ENCODE measurements at regions not wholly inside any gene's neighbourhood (a gene's known extent, or its start where the extent isn't known, plus 50 kb on each side); places are given as distances from the start of the nearest gene placed in this dataset.
"Not testable (repeated sequence)": the region's sequence is repeated elsewhere in the genome, so short reads cannot be mapped to it uniquely, and the experiment has no call there.

GRCh38 chr22:33142282-33143055 is 84.3 kb upstream of the SYN3 start:
- DNase-seq = no peak
- no peak overlapping the region for H3K27ac Mint-ChIP-seq
- intact Hi-C loops (cut with micrococcal nuclease) = no loop called here
- no peaks in the 10 kb centered on the region for H3K36me3 Mint-ChIP-seq (ENCODE audit: low read depth)
- CTCF ChIA-PET = no interaction called here
- no peak for ATAC-seq
- no peaks in the 10 kb centered on the region for H3K4me1 Mint-ChIP-seq (ENCODE audit: low read depth)
- POLR2A ChIA-PET = no interaction called here
- peaks cover 3% of the 10 kb centered on the region for H3K27me3 Mint-ChIP-seq
- no peak overlapping the region for H3K4me3 Mint-ChIP-seq
- no peak for TF ChIP-seq CTCF (IDR thresholded peaks at IDR 0.05)
- H3K9me3 Mint-ChIP-seq = peaks cover 2% of the 10 kb centered on the region

- ATAC-seq = no peak
Observed at GRCh38 chr22:33139937-33140336, 81.8 kb upstream of the SYN3 start.

GRCh38 chr22:33138333-33138732 is 80.2 kb upstream of the SYN3 start:
- CTCF ChIA-PET; ATAC-seq; DNase-seq; H3K9me3 Mint-ChIP-seq; POLR2A ChIA-PET; H3K4me1 Mint-ChIP-seq (ENCODE audit: low read depth); H3K27me3 Mint-ChIP-seq; intact Hi-C loops (cut with micrococcal nuclease); H3K36me3 Mint-ChIP-seq (ENCODE audit: low read depth); H3K4me3 Mint-ChIP-seq; H3K27ac Mint-ChIP-seq: not testable (repeated sequence)

More at GRCh38 chr22:33139937-33140336, 81.8 kb upstream of the SYN3 start:
- CTCF ChIA-PET = no interaction called here
- Mint-ChIP-seq H3K9me3 (peaks cover 9% of the 10 kb centered on the region), H3K27me3 (peaks cover 3% of the 10 kb centered on the region), H3K4me1 (ENCODE audit: low read depth) (no peaks in the 10 kb centered on the region), H3K27ac (no peak overlapping the region), H3K4me3 (no peak overlapping the region), H3K36me3 (ENCODE audit: low read depth) (no peaks in the 10 kb centered on the region)
- no peak for DNase-seq
- intact Hi-C loops (cut with micrococcal nuclease) = no loop called here
- POLR2A ChIA-PET = no interaction called here
- no peak for TF ChIP-seq CTCF (IDR thresholded peaks at IDR 0.05)

- no peak for DNase-seq
- H3K27me3 Mint-ChIP-seq = peaks cover 8% of the 10 kb centered on the region
- no peaks in the 10 kb centered on the region for H3K4me1 Mint-ChIP-seq (ENCODE audit: low read depth)
- intact Hi-C loops (cut with micrococcal nuclease) = no loop called here
- CTCF ChIA-PET = no interaction called here
- POLR2A ChIA-PET = no interaction called here
- TF ChIP-seq CTCF (IDR thresholded peaks at IDR 0.05) = no peak
- H3K4me3 Mint-ChIP-seq = no peak overlapping the region
- H3K36me3 Mint-ChIP-seq (ENCODE audit: low read depth) = no peaks in the 10 kb centered on the region
- no peak overlapping the region for H3K27ac Mint-ChIP-seq
- peaks cover 6% of the 10 kb centered on the region for H3K9me3 Mint-ChIP-seq
- ATAC-seq = no peak
Observed at GRCh38 chr22:33130473-33130872, 72.3 kb upstream of the SYN3 start.

GRCh38 chr22:33129621-33130020 is 71.4 kb upstream of the SYN3 start:
- Mint-ChIP-seq H3K27ac (no peak overlapping the region), H3K27me3 (peaks cover 8% of the 10 kb centered on the region), H3K4me1 (ENCODE audit: low read depth) (no peaks in the 10 kb centered on the region), H3K9me3 (peaks cover 6% of the 10 kb centered on the region), H3K36me3 (ENCODE audit: low read depth) (no peaks in the 10 kb centered on the region), H3K4me3 (no peak overlapping the region)
- ATAC-seq (no peak), DNase-seq (no peak)
- intact Hi-C loops (cut with micrococcal nuclease) = no loop called here
- POLR2A ChIA-PET = interaction anchor here (0.6 kb wide), 1 partner anchor 118 kb away, joined by 3 read pairs; no protein-coding TSS in a partner anchor
- CTCF ChIA-PET = no interaction called here
- TF ChIP-seq CTCF (IDR thresholded peaks at IDR 0.05) = no peak

Measured in activated CD8-positive, alpha-beta T cell treated with anti-CD3 and anti-CD28 coated beads for 36 hours (primary cell).